ENCODE measurements at regions not wholly inside any gene's neighbourhood (a gene's known extent, or its start where the extent isn't known, plus 50 kb on each side); places are given as distances from the start of the nearest gene placed in this dataset.

GRCh38 chr18:4843771-4844170 is 353.3 kb downstream of the AKAIN1 start:
- Histone ChIP-seq H3K9me3 (no peaks in the 10 kb centered on the region), H3K4me1 (no peaks in the 10 kb centered on the region), H3K4me3 (no peak overlapping the region), H3K27ac (no peak overlapping the region), H3K36me3 (no peaks in the 10 kb centered on the region), H3K27me3 (no peaks in the 10 kb centered on the region)
- TF ChIP-seq POLR2A (IDR thresholded peaks at IDR 0.05) (no peak), EP300 (IDR thresholded peaks at IDR 0.05) (no peak), CTCF (IDR thresholded peaks at IDR 0.05) (no peak)
- no peak for DNase-seq (ENCODE audit: low spot score in 2 of 2)

GRCh38 chr18:4842751-4843150 is 354.3 kb downstream of the AKAIN1 start:
- WGBS, 2 donors: 71 to 85% methylated on average over 1 of the region's 1 CpG
- no peak for DNase-seq (ENCODE audit: low spot score in 2 of 2)

GRCh38 chr18:4842287-4842686 is 354.8 kb downstream of the AKAIN1 start:
- no peaks in the 10 kb centered on the region for H3K27me3 ChIP-seq
- H3K4me1 ChIP-seq: no peaks in the 10 kb centered on the region
- TF ChIP-seq POLR2A (IDR thresholded peaks at IDR 0.05): no peak
- no peak for TF ChIP-seq EP300 (IDR thresholded peaks at IDR 0.05)
- TF ChIP-seq CTCF (IDR thresholded peaks at IDR 0.05): no peak
- H3K9me3 ChIP-seq: no peaks in the 10 kb centered on the region
- no peaks in the 10 kb centered on the region for H3K36me3 ChIP-seq
- DNase-seq (ENCODE audit: low spot score in 2 of 2): no peak
- WGBS, 2 donors: 65 to 75% methylated on average over 2 of the region's 2 CpGs
- no peak overlapping the region for H3K4me3 ChIP-seq
- no peak overlapping the region for H3K27ac ChIP-seq

More at GRCh38 chr18:4842751-4843150, 354.3 kb downstream of the AKAIN1 start:
- Histone ChIP-seq H3K4me1 (no peaks in the 10 kb centered on the region), H3K27ac (no peak overlapping the region), H3K36me3 (no peaks in the 10 kb centered on the region), H3K27me3 (no peaks in the 10 kb centered on the region), H3K9me3 (no peaks in the 10 kb centered on the region), H3K4me3 (no peak overlapping the region)
- TF ChIP-seq CTCF (IDR thresholded peaks at IDR 0.05): no peak
- TF ChIP-seq EP300 (IDR thresholded peaks at IDR 0.05): no peak
- no peak for TF ChIP-seq POLR2A (IDR thresholded peaks at IDR 0.05)

- no peaks in the 10 kb centered on the region for H3K27me3 ChIP-seq
- no peak overlapping the region for H3K27ac ChIP-seq
- no peaks in the 10 kb centered on the region for H3K4me1 ChIP-seq
- no peak for TF ChIP-seq EP300 (IDR thresholded peaks at IDR 0.05)
- TF ChIP-seq POLR2A (IDR thresholded peaks at IDR 0.05): no peak
- TF ChIP-seq CTCF (IDR thresholded peaks at IDR 0.05): no peak
- no peaks in the 10 kb centered on the region for H3K36me3 ChIP-seq
- no peaks in the 10 kb centered on the region for H3K9me3 ChIP-seq
- DNase-seq (ENCODE audit: low spot score in 2 of 2): no peak
- no peak overlapping the region for H3K4me3 ChIP-seq
These were observed 357.4 kb downstream of the AKAIN1 start for GRCh38 chr18:4839639-4840038.

GRCh38 chr18:4836141-4836540 is 360.9 kb downstream of the AKAIN1 start:
- Histone ChIP-seq H3K27me3 (no peaks in the 10 kb centered on the region), H3K36me3 (no peaks in the 10 kb centered on the region), H3K9me3 (no peaks in the 10 kb centered on the region), H3K4me3 (no peak overlapping the region), H3K4me1 (no peaks in the 10 kb centered on the region), H3K27ac (no peak overlapping the region)
- WGBS, 2 donors: 73% methylated on average over 1 of the region's 1 CpG
- no peak for DNase-seq (ENCODE audit: low spot score in 2 of 2)
- no peak for TF ChIP-seq EP300 (IDR thresholded peaks at IDR 0.05)
- no peak for TF ChIP-seq POLR2A (IDR thresholded peaks at IDR 0.05)
- TF ChIP-seq CTCF (IDR thresholded peaks at IDR 0.05): no peak
